ENCODE measurements at regions not wholly inside any gene's neighbourhood (a gene's known extent, or its start where the extent isn't known, plus 50 kb on each side); places are given as distances from the start of the nearest gene placed in this dataset.

DNA sequence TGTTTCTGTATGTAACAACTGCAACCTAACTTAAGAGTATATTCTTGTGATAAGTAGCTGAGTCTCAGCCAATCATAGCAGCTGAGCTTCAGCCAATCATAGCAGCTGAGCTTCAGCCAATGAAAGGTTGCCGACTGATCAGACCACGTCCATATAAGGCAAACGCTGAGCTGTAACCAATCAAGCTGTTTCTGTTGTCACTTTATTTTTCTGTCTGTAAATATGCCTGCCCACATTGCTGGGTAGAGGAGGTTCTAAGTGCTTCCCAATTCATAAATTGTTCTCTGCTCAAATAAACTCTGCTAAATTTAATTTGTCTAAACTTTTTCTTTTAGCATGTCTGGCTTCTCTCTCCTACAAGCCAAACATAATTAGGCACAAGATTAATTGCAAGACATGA, 231.5 kb upstream of the TCF4 start:
- no peak overlapping the region for H3K4me3 ChIP-seq (ENCODE audit: low read depth, low read length)
- H3K27me3 ChIP-seq (ENCODE audit: control insufficient read depth, insufficient read depth, low read length), result no peaks in the 10 kb centered on the region
- no peaks in the 10 kb centered on the region for H3K36me3 ChIP-seq (ENCODE audit: control insufficient read depth, insufficient read depth, low read length)
- TF ChIP-seq, protein P1, sequence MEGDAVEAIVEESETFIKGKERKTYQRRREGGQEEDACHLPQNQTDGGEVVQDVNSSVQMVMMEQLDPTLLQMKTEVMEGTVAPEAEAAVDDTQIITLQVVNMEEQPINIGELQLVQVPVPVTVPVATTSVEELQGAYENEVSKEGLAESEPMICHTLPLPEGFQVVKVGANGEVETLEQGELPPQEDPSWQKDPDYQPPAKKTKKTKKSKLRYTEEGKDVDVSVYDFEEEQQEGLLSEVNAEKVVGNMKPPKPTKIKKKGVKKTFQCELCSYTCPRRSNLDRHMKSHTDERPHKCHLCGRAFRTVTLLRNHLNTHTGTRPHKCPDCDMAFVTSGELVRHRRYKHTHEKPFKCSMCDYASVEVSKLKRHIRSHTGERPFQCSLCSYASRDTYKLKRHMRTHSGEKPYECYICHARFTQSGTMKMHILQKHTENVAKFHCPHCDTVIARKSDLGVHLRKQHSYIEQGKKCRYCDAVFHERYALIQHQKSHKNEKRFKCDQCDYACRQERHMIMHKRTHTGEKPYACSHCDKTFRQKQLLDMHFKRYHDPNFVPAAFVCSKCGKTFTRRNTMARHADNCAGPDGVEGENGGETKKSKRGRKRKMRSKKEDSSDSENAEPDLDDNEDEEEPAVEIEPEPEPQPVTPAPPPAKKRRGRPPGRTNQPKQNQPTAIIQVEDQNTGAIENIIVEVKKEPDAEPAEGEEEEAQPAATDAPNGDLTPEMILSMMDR (IDR thresholded peaks at IDR 0.05; ENCODE audit: insufficient read depth, low read length, severe bottlenecking), result no peak
- no peak for DNase-seq (ENCODE audit: low read depth)
- peak; percentile 70 for FAIRE-seq

DNA sequence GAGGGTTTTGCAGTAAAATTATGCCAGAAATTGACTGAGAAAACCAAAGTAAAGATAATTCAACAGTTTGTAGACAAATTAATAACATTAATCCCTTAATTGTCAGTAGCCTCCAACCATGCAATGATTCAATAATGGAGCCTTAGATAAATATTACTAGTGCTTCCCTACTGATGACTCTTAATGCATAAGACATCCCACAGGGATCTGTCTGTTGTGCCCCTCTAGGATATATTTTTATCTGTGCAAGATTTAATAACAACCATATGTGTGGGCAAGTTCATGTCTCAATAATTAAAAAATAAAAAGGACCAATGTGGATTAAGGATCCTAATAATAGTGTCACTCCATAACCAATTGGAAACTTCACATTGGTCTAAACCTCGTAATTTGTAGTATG, 230.3 kb upstream of the TCF4 start:
- no peak overlapping the region for H3K4me3 ChIP-seq (ENCODE audit: low read depth, low read length)
- no peaks in the 10 kb centered on the region for H3K36me3 ChIP-seq (ENCODE audit: control insufficient read depth, insufficient read depth, low read length)
- FAIRE-seq (no peak), DNase-seq (ENCODE audit: low read depth) (no peak)
- H3K27me3 ChIP-seq (ENCODE audit: control insufficient read depth, insufficient read depth, low read length), result no peaks in the 10 kb centered on the region
- TF ChIP-seq, protein P1 (IDR thresholded peaks at IDR 0.05; ENCODE audit: insufficient read depth, low read length, severe bottlenecking), result no peak

DNA sequence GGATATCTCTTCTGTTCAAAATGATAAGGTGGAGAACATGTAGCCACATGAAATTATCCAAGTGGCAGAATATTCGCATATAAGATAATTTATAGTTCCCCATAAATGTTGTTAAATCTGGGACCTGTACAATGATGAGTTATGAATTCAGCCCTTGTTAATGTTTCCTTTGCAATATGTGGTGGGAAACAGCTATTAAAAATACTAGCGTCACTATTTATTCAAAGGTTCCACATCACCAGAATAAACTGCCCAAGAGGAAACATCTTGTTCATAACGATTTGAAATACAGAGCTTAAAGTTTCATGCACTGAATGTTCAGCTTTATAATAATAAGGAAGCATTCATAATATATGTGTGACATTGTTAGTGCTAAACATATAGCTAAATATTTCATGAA, 223.9 kb upstream of the TCF4 start:
- Histone ChIP-seq H3K36me3 (ENCODE audit: control insufficient read depth, insufficient read depth, low read length) (no peaks in the 10 kb centered on the region), H3K27me3 (ENCODE audit: control insufficient read depth, insufficient read depth, low read length) (no peaks in the 10 kb centered on the region), H3K4me3 (ENCODE audit: low read depth, low read length) (no peak overlapping the region)
- no peak for FAIRE-seq
- TF ChIP-seq, protein P1 (IDR thresholded peaks at IDR 0.05; ENCODE audit: insufficient read depth, low read length, severe bottlenecking), result no peak
- no peak for DNase-seq (ENCODE audit: low read depth)

DNA sequence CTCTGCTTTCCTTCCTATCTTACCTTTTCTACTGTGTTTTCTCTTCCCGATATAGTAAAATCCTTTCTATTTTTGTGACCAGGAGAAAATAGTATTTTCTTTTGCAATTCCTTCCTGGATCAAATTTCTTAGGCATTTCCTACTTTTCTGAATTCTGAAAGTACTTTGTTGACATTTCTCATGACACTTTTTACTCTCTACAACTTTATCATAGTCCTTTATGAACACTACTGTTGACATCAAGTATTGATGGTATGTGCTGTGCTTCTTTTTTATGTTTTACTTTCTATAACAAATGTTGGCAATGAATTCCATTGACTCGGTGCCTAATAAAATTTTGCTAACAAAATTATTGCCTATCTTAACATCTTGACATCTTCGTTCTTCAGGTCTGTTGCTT, 217.7 kb upstream of the TCF4 start:
- FAIRE-seq, result no peak
- no peak for DNase-seq (ENCODE audit: low read depth)
- no peaks in the 10 kb centered on the region for H3K27me3 ChIP-seq (ENCODE audit: control insufficient read depth, insufficient read depth, low read length)
- no peaks in the 10 kb centered on the region for H3K36me3 ChIP-seq (ENCODE audit: control insufficient read depth, insufficient read depth, low read length)
- H3K4me3 ChIP-seq (ENCODE audit: low read depth, low read length), result no peak overlapping the region
- TF ChIP-seq, protein P1 (IDR thresholded peaks at IDR 0.05; ENCODE audit: insufficient read depth, low read length, severe bottlenecking), result no peak

DNA sequence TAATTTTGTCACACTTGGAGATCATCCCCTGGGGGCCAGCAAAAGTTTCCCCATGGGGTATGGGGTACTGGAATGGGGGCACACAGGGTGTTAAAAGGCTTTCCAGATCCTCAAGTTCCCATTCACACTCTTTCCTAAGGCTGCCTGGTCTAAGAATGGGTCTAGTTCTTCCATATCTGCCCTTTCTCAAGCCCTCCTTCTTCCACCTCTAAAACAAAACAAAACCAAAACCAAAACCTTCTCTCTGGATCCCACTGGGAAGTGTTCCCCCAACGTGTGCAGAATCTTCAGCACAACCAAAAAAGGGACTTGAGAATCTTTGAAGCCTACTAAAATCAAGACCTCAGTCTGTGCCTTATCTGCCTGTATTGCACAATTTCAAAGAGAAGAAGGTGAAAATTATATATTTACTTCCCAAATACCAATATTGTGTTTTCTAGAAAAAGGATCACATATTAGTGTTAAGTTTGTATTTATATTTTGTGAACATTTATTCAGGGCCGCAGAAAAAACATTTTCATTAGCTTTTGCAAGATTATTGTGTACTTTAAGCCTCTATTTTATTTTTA, 207.2 kb upstream of the TCF4 start:
- no peak for DNase-seq (ENCODE audit: low read depth)
- Histone ChIP-seq H3K4me3 (ENCODE audit: low read depth, low read length) (no peak overlapping the region), H3K36me3 (ENCODE audit: control insufficient read depth, insufficient read depth, low read length) (no peaks in the 10 kb centered on the region), H3K27me3 (ENCODE audit: control insufficient read depth, insufficient read depth, low read length) (no peaks in the 10 kb centered on the region)
- FAIRE-seq, result no peak
- TF ChIP-seq, protein P1 (IDR thresholded peaks at IDR 0.05; ENCODE audit: insufficient read depth, low read length, severe bottlenecking), result no peak

Data from bronchial epithelial cell (primary cell).